HepG2 (cell line): ENCODE measurements at regions not wholly inside any gene's neighbourhood (a gene's known extent, or its start where the extent isn't known, plus 50 kb on each side); places are given as distances from the start of the nearest gene placed in this dataset.

ENCODE experiments used
- ATAC-seq: fragments of 200-7000 bp; cut with Tn5 transposase; 3 replicates; pipeline ENCODE4 v1.9.1; 2020; ENCODE audit warnings: mild to moderate bottlenecking, moderate library complexity
- BruUV-seq: library from RNA; stranded (reverse); fragments of 400-500 nt; replicated peaks from 2 replicates; lab custom pipeline; 2021; lab: Mats Ljungman, UMichigan
- CTCF ChIA-PET: fragments of 300-600 bp; formaldehyde crosslinking; extraction: SDS; loops from one replicate; lab custom pipeline; 2021; ENCODE audit warnings: low total read pairs, inconsistent platforms, low intra/inter-chr PET ratio; lab: Yijun Ruan, JAX
- POLR2A ChIA-PET: fragments of 350-600 bp; sonication (Branson Sonifier 250); formaldehyde crosslinking; loops from one replicate; lab custom pipeline; 2020; ENCODE audit warnings: antibody characterized with exemption, inconsistent platforms; lab: Yijun Ruan, JAX
- DNase-seq: peaks from one replicate; pipeline ENCODE4 v3.0.0-alpha.2; 2015; ENCODE audit warnings: low spot score
- FAIRE-seq: peaks from 3 replicates; lab custom pipeline; 2011; peaks lifted over from hg19 to GRCh38; lab: Jason Lieb, UNC
- H2AFZ ChIP-seq: one replicate; pipeline ENCODE4 v1.6.1; 2011; ENCODE audit warnings: low read length, inconsistent platforms
- H3K27ac ChIP-seq: fragments of 300-600 bp; 3 replicates; pipeline ENCODE4 v1.8.0; 2011; ENCODE audit warnings: mixed run types, mild to moderate bottlenecking, mixed read lengths, low read length, inconsistent platforms; ENCODE audit not compliant: insufficient read depth; ENCODE audit errors: extremely low read length
- H3K27me3 ChIP-seq, 2 experiments: fragments of 200-600 bp in 1 of 2; 2 replicates in 1 of 2; 3 replicates in 1 of 2; pipeline versions ENCODE4 v1.6.0 to v1.8.0; 2011; ENCODE audit warnings: low read length in 2 of 2, mild to moderate bottlenecking in 2 of 2, moderate library complexity in 2 of 2, inconsistent platforms in 1 of 2; ENCODE audit not compliant: insufficient read depth in 2 of 2, control insufficient read depth in 1 of 2
- H3K36me3 ChIP-seq, 2 experiments: fragments of 200-600 bp in 1 of 2; replicated peaks in 1 of 2; 2 replicates in 1 of 2; 3 replicates in 1 of 2; pipeline versions ENCODE4 v1.5.1 to v1.8.0; 2011; ENCODE audit warnings: low read length in 2 of 2, inconsistent platforms in 1 of 2; ENCODE audit not compliant: insufficient read depth in 2 of 2, control insufficient read depth in 1 of 2
- H3K4me1 ChIP-seq: 2 replicates; pipeline ENCODE4 v1.5.1; 2012; ENCODE audit warnings: low read length, inconsistent platforms; ENCODE audit not compliant: insufficient read depth
- H3K4me2 ChIP-seq: 2 replicates; pipeline ENCODE4 v1.6.0; 2011; ENCODE audit warnings: low read depth, low read length, inconsistent platforms
- H3K4me3 ChIP-seq, 3 experiments: fragments of 200-600 bp in 1 of 3; sonication (generic), shearing (Covaris generic) in 1 of 3; replicated peaks in 1 of 3; 2 replicates each; pipeline ENCODE4 v1.5.1; 2011 to 2016; ENCODE audit warnings: low read length in 3 of 3, inconsistent platforms in 2 of 3, low read depth in 2 of 3, mild to moderate bottlenecking in 2 of 3, control low read depth in 1 of 3, mixed read lengths in 1 of 3; ENCODE audit not compliant: insufficient read depth in 1 of 3
- H3K79me2 ChIP-seq: one replicate; pipeline ENCODE4 v1.6.1; 2011; ENCODE audit warnings: low read length, inconsistent platforms; ENCODE audit not compliant: insufficient read depth
- H3K9ac ChIP-seq: 2 replicates; pipeline ENCODE4 v1.6.0; 2011; ENCODE audit warnings: mild to moderate bottlenecking, low read depth, low read length, inconsistent platforms; ENCODE audit not compliant: insufficient read depth
- H3K9me3 ChIP-seq: 2 replicates; pipeline ENCODE4 v1.5.1; 2012; ENCODE audit warnings: mild to moderate bottlenecking, low read length
- H4K20me1 ChIP-seq: 2 replicates; pipeline ENCODE4 v1.6.0; 2011; ENCODE audit warnings: inconsistent platforms, mild to moderate bottlenecking, low read length, moderate library complexity; ENCODE audit not compliant: insufficient read depth
- CTCF ChIP-seq: sonication (generic); formaldehyde crosslinking; IDR thresholded peaks from 2 replicates; pipeline ENCODE4 v1.5.0; 2020; ENCODE audit warnings: mild to moderate bottlenecking, missing genetic modification reagents, moderate library complexity
- GZF1 ChIP-seq: sonication (generic); formaldehyde crosslinking; IDR thresholded peaks from 2 replicates; pipeline ENCODE4 v1.5.1; 2020; ENCODE audit warnings: mild to moderate bottlenecking, missing genetic modification reagents
- KLF12 ChIP-seq: sonication (generic); formaldehyde crosslinking; IDR thresholded peaks from 2 replicates; pipeline ENCODE4 v1.4.0; 2020; ENCODE audit warnings: missing genetic modification reagents, borderline replicate concordance
- LBX2 ChIP-seq: sonication (generic); formaldehyde crosslinking; IDR thresholded peaks from 2 replicates; pipeline ENCODE4 v1.5.0; 2020; ENCODE audit warnings: missing genetic modification reagents, mild to moderate bottlenecking, borderline replicate concordance
- MED1 ChIP-seq: sonication (generic); formaldehyde crosslinking; IDR thresholded peaks from 2 replicates; pipeline ENCODE4 v1.4.0; 2020; ENCODE audit warnings: missing genetic modification reagents
- NR2F1 ChIP-seq, 2 experiments: fragments of 450-650 bp in 1 of 2; formaldehyde crosslinking in 1 of 2; IDR thresholded peaks; 2 replicates each; pipeline versions ENCODE4 v1.5.0 to v1.6.1; 2016 to 2020; ENCODE audit warnings: mild to moderate bottlenecking in 1 of 2, missing compliant biosample characterization in 1 of 2, missing genetic modification reagents in 1 of 2, moderate library complexity in 1 of 2
- RBAK ChIP-seq: sonication (generic); formaldehyde crosslinking; IDR thresholded peaks from 2 replicates; pipeline ENCODE4 v1.5.1; 2020; ENCODE audit warnings: mild to moderate bottlenecking, missing genetic modification reagents
- RBM39 ChIP-seq: fragments of 200-400 bp; formaldehyde crosslinking; IDR thresholded peaks from one replicate; pipeline ENCODE4 v1.6.1; 2018; ENCODE audit warnings: antibody characterized with exemption, mild to moderate bottlenecking, low read depth, low read length; ENCODE audit not compliant: poor library complexity, severe bottlenecking
- REST ChIP-seq, 2 experiments: IDR thresholded peaks; 2 replicates each; pipeline ENCODE4 v1.6.1; 2011 to 2012; ENCODE audit warnings: low read length in 2 of 2, borderline replicate concordance in 1 of 2, low read depth in 1 of 2, mild to moderate bottlenecking in 1 of 2, moderate library complexity in 1 of 2
- SETDB1 ChIP-seq: sonication (generic); formaldehyde crosslinking; IDR thresholded peaks from 2 replicates; pipeline ENCODE4 v1.5.1; 2020; ENCODE audit warnings: missing genetic modification reagents, mild to moderate bottlenecking, borderline replicate concordance
- SMC3 ChIP-seq: IDR thresholded peaks from 2 replicates; pipeline ENCODE4 v1.6.1; 2011; ENCODE audit warnings: low read length, improper control_type of control experiment
- STAG1 ChIP-seq: sonication (generic); formaldehyde crosslinking; IDR thresholded peaks from 2 replicates; pipeline ENCODE4 v1.4.0; 2020; ENCODE audit warnings: missing genetic modification reagents
- STAT5B ChIP-seq: sonication (generic); formaldehyde crosslinking; IDR thresholded peaks from 2 replicates; pipeline ENCODE4 v1.4.0; 2020; ENCODE audit warnings: missing genetic modification reagents
- TCF7L2 ChIP-seq: IDR thresholded peaks from 2 replicates; pipeline ENCODE4 v1.6.1; 2011; ENCODE audit warnings: mild to moderate bottlenecking, low read depth, low read length, moderate library complexity
- XRCC5 ChIP-seq: fragments of 200-400 bp; formaldehyde crosslinking; optimal IDR thresholded peaks from 2 replicates; pipeline ENCODE3; 2017; ENCODE audit warnings: mild to moderate bottlenecking, low read length
- ZNF543 ChIP-seq: sonication (generic); formaldehyde crosslinking; IDR thresholded peaks from 2 replicates; pipeline ENCODE4 v1.4.0; 2020; ENCODE audit warnings: mild to moderate bottlenecking, missing genetic modification reagents
- ZNF780A ChIP-seq: sonication (generic); formaldehyde crosslinking; IDR thresholded peaks from 2 replicates; pipeline ENCODE4 v1.8.0; 2022; ENCODE audit warnings: mild to moderate bottlenecking, missing genetic modification reagents, moderate library complexity
- WGBS: methylation state at CpG from one replicate; pipeline ENCODE4 v1.1.6; 2017; ENCODE audit warnings: low lambda C conversion rate; 5-methylcytosine and 5-hydroxymethylcytosine counted together
- in situ Hi-C: cut with HindIII; loops from 2 replicates; pipeline ENCODE4 v1.10.0; 2017; ENCODE audit warnings: low pct_unique_long_range_greater_than_20kb; ENCODE audit not compliant: extremely low pct_ligation_motif_present
- intact Hi-C: fragments of 100-400 bp; cut with micrococcal nuclease; formaldehyde crosslinking; loops from one replicate; pipeline ENCODE4 v1.10.0; 2022; ENCODE audit not compliant: unreplicated experiment

- TF ChIP-seq TCF7L2: no peak
- TF ChIP-seq KLF12 (CRISPR knock-in tag): no peak
- TF ChIP-seq RBM39: no peak
- TF ChIP-seq MED1 (CRISPR knock-in tag): no peak
- no peak for TF ChIP-seq SETDB1 (CRISPR knock-in tag)
- no peak for TF ChIP-seq GZF1 (CRISPR knock-in tag)
- TF ChIP-seq LBX2 (CRISPR knock-in tag): no peak
Observed at GRCh38 chr18:25834061-25834460, 256.4 kb downstream of the SS18 start (continued).

- ChIA-PET POLR2A (no interaction called here), CTCF (interaction anchor here (1.7 to 1.9 kb wide), 2 partner anchors 270 to 954 kb away, joined by 6 to 8 read pairs; no protein-coding TSS in a partner anchor)
- H3K27ac ChIP-seq: no peak overlapping the region
- no peaks in the 10 kb centered on the region for H4K20me1 ChIP-seq
- no peak overlapping the region for H3K9ac ChIP-seq
- no peaks in the 10 kb centered on the region for H3K9me3 ChIP-seq
- H2AFZ ChIP-seq: no peak overlapping the region
- no TSS peak for BruUV-seq
- H3K4me2 ChIP-seq: no peak overlapping the region
- DNase-seq (peak; percentile 25), FAIRE-seq (peak; percentile 39), ATAC-seq (peak; percentile 96)
- in situ Hi-C loops: loop anchor here (25.0 kb wide), 2 partner anchors 270 to 945 kb away; no protein-coding TSS in a partner anchor
- no peaks in the 10 kb centered on the region for H3K36me3 ChIP-seq
- 5% methylated on average over 3 of the region's 3 CpGs for WGBS
- H3K4me1 ChIP-seq: peaks cover 13% of the 10 kb centered on the region
- H3K79me2 ChIP-seq: no peaks in the 10 kb centered on the region
- H3K27me3 ChIP-seq: no peaks in the 10 kb centered on the region
- intact Hi-C loops: loop anchor here (1.0 to 5.0 kb wide), 3 partner anchors 270 to 1290 kb away; no protein-coding TSS in a partner anchor
- no peak overlapping the region for H3K4me3 ChIP-seq
- TF ChIP-seq NR2F1 (CRISPR knock-in tag; IDR thresholded peaks at IDR 0.05) (no peak), ZNF543 (CRISPR knock-in tag) (no peak), SMC3 (peak; percentile 59), STAG1 (peak; percentile 78), XRCC5 (peak; percentile 31), ZNF780A (CRISPR knock-in tag) (no peak), STAT5B (no peak), CTCF (CRISPR knock-in tag) (peak; percentile 72), REST (IDR thresholded peaks at IDR 0.05; ENCODE audit: borderline replicate concordance in 1 of 2, low read depth in 1 of 2, low read length in 2 of 2) (no peak), RBAK (CRISPR knock-in tag) (no peak)
Observed at GRCh38 chr18:25832001-25832604, 258.3 kb downstream of the SS18 start.
